ENCODE measurements at regions not wholly inside any gene's neighbourhood (a gene's known extent, or its start where the extent isn't known, plus 50 kb on each side); places are given as distances from the start of the nearest gene placed in this dataset.

- no peak for TF ChIP-seq CTCF (IDR thresholded peaks at IDR 0.05; ENCODE audit: low read depth, low read length, missing input control)
- TF ChIP-seq REST (IDR thresholded peaks at IDR 0.05): no peak
- no peak for TF ChIP-seq RAD21 (IDR thresholded peaks at IDR 0.05)
- TF ChIP-seq TAF1 (conservative IDR thresholded peaks at IDR 0.05): no peak
- TF ChIP-seq GABPA (IDR thresholded peaks at IDR 0.05 in 1 of 2, conservative IDR thresholded peaks at IDR 0.05 in 1 of 2): no peak
- no peak for TF ChIP-seq JUND (IDR thresholded peaks at IDR 0.05)
- TF ChIP-seq ATF3 (IDR thresholded peaks at IDR 0.05): no peak
- TF ChIP-seq MAX (IDR thresholded peaks at IDR 0.05): no peak
- no peak for TF ChIP-seq FOXA2 (IDR thresholded peaks at IDR 0.05)
- TF ChIP-seq HNF4G (IDR thresholded peaks at IDR 0.05): no peak
These were observed 1574.2 kb downstream of the PLA2G4A start for GRCh38 chr1:188402986-188403385.

All from liver (tissue), 3 donors.